Psoas muscle (tissue), 7 donors: ENCODE measurements at regions not wholly inside any gene's neighbourhood (a gene's known extent, or its start where the extent isn't known, plus 50 kb on each side); places are given as distances from the start of the nearest gene placed in this dataset.

Source experiments
- ATAC-seq, 4 donors: fragments of 200-7000 bp; cut with Tn5 transposase; one replicate each; pipeline ENCODE4 v1.9.1; 2020; ENCODE audit warnings: moderate library complexity in 3 of 4, mild to moderate bottlenecking in 2 of 4
- DNase-seq, 2 donors: peaks; one replicate each; pipeline ENCODE4 v3.0.0-alpha.2; 2020
- H3K27ac ChIP-seq: fragments of 200-600 bp; one replicate; pipeline ENCODE4 v1.8.0; 2022
- H3K27me3 ChIP-seq, 3 donors: fragments of 200-600 bp in 1 of 3; one replicate each; pipeline versions ENCODE4 v1.6.1 to v1.8.0; 2013 to 2022; ENCODE audit warnings: low read length in 2 of 3, mild to moderate bottlenecking in 2 of 3, moderate library complexity in 1 of 3; ENCODE audit not compliant: insufficient read depth in 3 of 3
- H3K36me3 ChIP-seq, 2 donors: fragments of 200-600 bp in 1 of 2; one replicate each; pipeline versions ENCODE4 v1.6.1 to v1.8.0; 2013 to 2022; ENCODE audit warnings: low read depth in 1 of 2, mild to moderate bottlenecking in 1 of 2, moderate library complexity in 1 of 2; ENCODE audit not compliant: insufficient read depth in 1 of 2
- H3K4me1 ChIP-seq: fragments of 200-600 bp; one replicate; pipeline ENCODE4 v1.8.0; 2022
- H3K4me3 ChIP-seq: fragments of 200-600 bp; one replicate; pipeline ENCODE4 v1.8.0; 2022; ENCODE audit warnings: mild to moderate bottlenecking
- H3K9me3 ChIP-seq: fragments of 200-600 bp; one replicate; pipeline ENCODE4 v1.8.0; 2022
- WGBS, 3 donors: extraction: QIAGEN DNeasy Blood & Tissue Kit; methylation state at CpG; one replicate each; pipeline versions ENCODE4 v1.1.6 to v1.1.7; 2013; 5-methylcytosine and 5-hydroxymethylcytosine counted together
- intact Hi-C, 2 donors: fragments of 100-400 bp; cut with DNase I; formaldehyde crosslinking; loops; one replicate each; pipeline versions ENCODE4 v1.11.0 to v1.14.2; 2022
- TF ChIP-seq, protein P1 (sequence below): fragments of 200-600 bp; IDR thresholded peaks from one replicate; pipeline ENCODE4 v1.8.0; 2022; ENCODE audit warnings: antibody characterized with exemption
- donor health status: healthy with polysubstance abuse.
- donor health status: DM: no; HTN: no; CAD: no; lungs with moderate emphysema.
- donor health status: Bipolar disorder and iron deficiency.
- donor health status: healthy.
- donor health status: DM: yes; HTN: yes; CAD: no.
- donor health status: DM: no; HTN: no; CAD: no.
- donor health status: DM: yes; HTN: yes; CAD: no.

DNA sequence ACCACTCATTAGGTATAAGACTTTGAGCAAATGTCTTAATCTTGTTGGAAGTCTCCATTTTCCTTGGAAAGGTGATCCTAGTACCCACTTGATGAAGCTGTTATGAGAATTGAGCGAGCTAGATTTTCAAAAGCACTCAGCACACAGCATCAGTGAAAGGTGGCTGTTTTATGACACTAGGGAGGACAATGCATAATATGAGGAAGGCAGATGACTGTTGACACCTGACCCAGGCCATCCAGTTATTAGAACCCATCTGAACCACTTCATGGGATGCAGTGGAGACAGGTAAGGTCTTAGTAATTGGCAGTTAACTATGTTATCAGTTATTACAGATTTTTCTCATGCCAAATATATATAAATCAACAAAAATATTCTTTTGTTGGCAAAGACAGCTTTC, 369.9 kb upstream of the PDE3A start:
- TF ChIP-seq, protein P1, sequence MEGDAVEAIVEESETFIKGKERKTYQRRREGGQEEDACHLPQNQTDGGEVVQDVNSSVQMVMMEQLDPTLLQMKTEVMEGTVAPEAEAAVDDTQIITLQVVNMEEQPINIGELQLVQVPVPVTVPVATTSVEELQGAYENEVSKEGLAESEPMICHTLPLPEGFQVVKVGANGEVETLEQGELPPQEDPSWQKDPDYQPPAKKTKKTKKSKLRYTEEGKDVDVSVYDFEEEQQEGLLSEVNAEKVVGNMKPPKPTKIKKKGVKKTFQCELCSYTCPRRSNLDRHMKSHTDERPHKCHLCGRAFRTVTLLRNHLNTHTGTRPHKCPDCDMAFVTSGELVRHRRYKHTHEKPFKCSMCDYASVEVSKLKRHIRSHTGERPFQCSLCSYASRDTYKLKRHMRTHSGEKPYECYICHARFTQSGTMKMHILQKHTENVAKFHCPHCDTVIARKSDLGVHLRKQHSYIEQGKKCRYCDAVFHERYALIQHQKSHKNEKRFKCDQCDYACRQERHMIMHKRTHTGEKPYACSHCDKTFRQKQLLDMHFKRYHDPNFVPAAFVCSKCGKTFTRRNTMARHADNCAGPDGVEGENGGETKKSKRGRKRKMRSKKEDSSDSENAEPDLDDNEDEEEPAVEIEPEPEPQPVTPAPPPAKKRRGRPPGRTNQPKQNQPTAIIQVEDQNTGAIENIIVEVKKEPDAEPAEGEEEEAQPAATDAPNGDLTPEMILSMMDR, result no peak
- no peak overlapping the region for H3K4me3 ChIP-seq
- no peaks in the 10 kb centered on the region for H3K36me3 ChIP-seq
- H3K4me1 ChIP-seq, result no peaks in the 10 kb centered on the region
- ATAC-seq (no peak), DNase-seq (no peak)
- no peaks in the 10 kb centered on the region for H3K9me3 ChIP-seq
- no peaks in the 10 kb centered on the region for H3K27me3 ChIP-seq
- 88 to 95% (median 94%) methylated on average over 1 of the region's 1 CpG for WGBS, 3 donors
- H3K27ac ChIP-seq, result no peak overlapping the region
- intact Hi-C loops, result no loop called here

DNA sequence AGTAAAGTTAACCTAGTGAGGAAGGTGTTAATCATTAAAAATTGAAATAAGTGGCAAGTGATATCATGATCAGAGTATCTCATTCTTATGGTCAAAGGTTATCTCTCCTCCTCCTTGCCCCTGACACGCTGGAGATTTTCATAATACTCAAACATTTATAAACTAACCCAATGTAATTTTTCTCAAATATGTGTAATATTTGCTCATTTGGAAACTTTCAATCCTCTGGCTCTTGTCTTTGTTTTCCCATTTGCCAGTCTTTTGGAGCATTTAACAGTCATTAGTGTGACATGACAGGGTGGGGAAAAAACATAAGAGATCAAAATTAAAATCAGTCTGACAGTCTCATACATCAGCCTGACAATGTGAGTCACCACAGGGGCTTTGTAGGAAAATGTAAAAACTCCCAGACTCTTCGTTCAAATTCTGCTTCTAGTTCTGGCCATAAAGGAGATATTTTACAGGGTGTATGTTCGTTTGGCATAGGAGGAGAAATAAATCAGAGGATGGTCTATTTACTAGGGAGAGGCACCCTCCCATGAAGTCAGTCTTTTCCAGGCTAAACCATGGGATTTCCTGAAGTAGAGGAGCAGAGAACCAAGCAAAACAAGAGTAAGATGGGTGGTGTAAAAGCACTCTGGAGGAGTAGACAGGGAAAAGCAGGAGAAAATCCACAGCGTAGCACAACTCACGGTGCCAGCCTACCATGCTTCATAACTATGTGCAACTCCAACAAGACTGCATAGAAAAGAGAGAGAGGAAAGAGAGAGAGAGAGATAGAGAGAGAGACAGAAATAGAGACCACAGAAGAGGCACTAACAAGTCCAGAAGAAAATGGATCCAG, 369.2 kb upstream of the PDE3A start:
- WGBS, 3 donors, result 69 to 78% (median 70%) methylated on average over 5 of the region's 5 CpGs
- no peak for DNase-seq
- H3K27me3 ChIP-seq, result no peaks in the 10 kb centered on the region
- H3K9me3 ChIP-seq, result no peaks in the 10 kb centered on the region
- no peaks in the 10 kb centered on the region for H3K4me1 ChIP-seq
- intact Hi-C loops, result no loop called here
- no peak overlapping the region for H3K4me3 ChIP-seq
- no peak for ATAC-seq
- TF ChIP-seq, protein P1, result no peak
- no peak overlapping the region for H3K27ac ChIP-seq
- no peaks in the 10 kb centered on the region for H3K36me3 ChIP-seq

DNA sequence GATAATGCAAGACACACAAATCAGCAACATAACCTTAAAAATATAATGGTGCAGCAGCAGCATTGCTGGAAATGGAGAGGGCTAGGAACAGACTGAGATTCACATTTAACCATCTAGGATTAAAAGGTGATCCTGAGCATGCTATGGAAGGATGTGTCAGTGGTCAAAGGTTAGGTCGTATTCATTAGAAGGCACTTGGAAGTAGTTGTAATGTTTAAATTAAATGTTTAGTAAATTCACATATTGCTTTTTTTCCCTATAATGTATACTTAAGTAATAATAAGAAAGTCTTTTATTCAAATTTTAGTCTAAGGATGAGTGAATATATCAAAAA, 368.6 kb upstream of the PDE3A start:
- Histone ChIP-seq H3K9me3 (no peaks in the 10 kb centered on the region), H3K27me3 (no peaks in the 10 kb centered on the region), H3K4me1 (no peaks in the 10 kb centered on the region), H3K27ac (no peak overlapping the region), H3K4me3 (no peak overlapping the region), H3K36me3 (no peaks in the 10 kb centered on the region)
- DNase-seq (no peak), ATAC-seq (no peak)
- intact Hi-C loops, result no loop called here
- 72 to 83% (median 79%) methylated on average over 1 of the region's 1 CpG for WGBS, 3 donors
- TF ChIP-seq, protein P1, result no peak

DNA sequence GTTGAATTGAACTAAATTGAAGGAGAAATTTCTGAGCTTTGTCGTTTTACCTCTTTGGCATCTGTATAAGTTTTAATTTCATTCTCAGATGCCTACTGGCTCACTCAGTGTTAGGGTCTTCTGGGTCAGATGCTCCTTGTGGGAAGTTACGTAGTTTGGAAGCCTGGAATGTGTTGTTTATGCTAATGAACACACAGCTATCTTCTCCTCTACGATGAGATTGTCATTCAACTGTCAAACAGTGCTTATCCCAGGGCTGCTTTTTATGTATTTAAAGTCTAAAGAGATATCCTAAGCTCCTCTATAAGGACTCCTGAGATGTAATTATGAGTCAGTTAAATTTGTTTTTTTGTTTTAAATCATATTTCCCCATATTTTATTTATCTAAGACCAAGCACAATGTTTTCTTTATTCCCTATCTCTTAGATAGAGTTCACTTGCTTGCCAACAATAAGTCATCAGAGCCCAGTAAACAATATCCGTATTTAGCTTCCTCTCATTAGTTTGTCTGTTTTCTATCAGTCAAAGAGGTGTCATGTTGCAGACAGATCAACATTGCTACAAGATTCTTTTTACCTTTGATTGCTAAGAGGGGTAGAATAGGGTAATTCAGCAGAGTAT, 368.0 kb upstream of the PDE3A start:
- H3K36me3 ChIP-seq, result no peaks in the 10 kb centered on the region
- no peaks in the 10 kb centered on the region for H3K9me3 ChIP-seq
- ATAC-seq (no peak), DNase-seq (no peak)
- intact Hi-C loops, result no loop called here
- H3K4me3 ChIP-seq, result no peak overlapping the region
- WGBS, 3 donors, result 58 to 67% (median 59%) methylated on average over 4 of the region's 4 CpGs
- TF ChIP-seq, protein P1, result no peak
- H3K27ac ChIP-seq, result no peak overlapping the region
- no peaks in the 10 kb centered on the region for H3K4me1 ChIP-seq
- no peaks in the 10 kb centered on the region for H3K27me3 ChIP-seq
